ENCODE measurements at regions not wholly inside any gene's neighbourhood (a gene's known extent, or its start where the extent isn't known, plus 50 kb on each side); places are given as distances from the start of the nearest gene placed in this dataset.

GRCh38 chr10:43001427-43001795 lies 75.5 kb upstream of the RET start:
- no peak overlapping the region for H3K27ac ChIP-seq
- TF ChIP-seq CTCF (conservative IDR thresholded peaks at IDR 0.05), result no peak

- no peak for TF ChIP-seq CTCF (conservative IDR thresholded peaks at IDR 0.05)
- H3K27ac ChIP-seq, result no peak overlapping the region
Measured at GRCh38 chr10:43002596-43002995, 74.3 kb upstream of the RET start.

- no peak for TF ChIP-seq CTCF (conservative IDR thresholded peaks at IDR 0.05)
- H3K27ac ChIP-seq, result no peak overlapping the region
Measured at GRCh38 chr10:43006490-43006889, 70.4 kb upstream of the RET start.

DNA sequence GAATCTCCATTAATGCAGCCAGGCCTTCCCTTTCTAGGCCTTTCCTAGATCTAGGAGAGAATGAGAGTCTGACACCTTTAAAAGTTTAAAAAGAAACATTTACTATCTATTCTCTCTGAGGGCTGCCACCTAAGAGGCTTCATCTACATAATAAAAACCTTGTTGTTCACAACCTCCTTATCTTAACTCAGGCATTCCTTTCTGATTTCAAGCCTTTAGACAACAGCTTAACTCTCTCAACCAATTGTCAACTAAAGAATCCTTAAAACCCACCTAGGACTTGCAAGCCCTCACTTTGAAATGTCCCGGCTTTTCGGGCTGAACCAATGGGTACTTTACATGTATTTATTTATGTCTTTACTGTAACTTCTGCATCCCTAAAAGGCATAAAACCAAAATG lies 64.3 kb upstream of the RET start:
- TF ChIP-seq CTCF (conservative IDR thresholded peaks at IDR 0.05), result no peak
- H3K27ac ChIP-seq, result no peak overlapping the region

DNA sequence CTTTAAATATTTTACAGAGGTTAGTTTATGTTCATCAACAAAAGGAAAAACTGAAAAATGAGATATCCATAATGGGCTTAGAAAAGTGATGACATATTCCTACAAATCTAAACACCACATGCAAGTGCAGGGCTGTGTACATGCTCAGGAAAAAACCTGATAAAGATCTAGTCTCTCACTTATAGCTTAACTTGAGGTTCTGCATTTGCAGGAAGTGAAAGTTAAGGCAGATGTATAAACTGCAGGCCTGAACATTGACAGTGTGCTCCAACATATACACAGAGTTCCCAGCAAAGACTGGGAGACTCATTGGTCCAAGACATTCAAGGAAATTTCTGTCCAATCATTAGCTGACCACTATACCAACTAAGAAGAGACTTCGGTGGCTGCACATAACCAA lies 63.8 kb upstream of the RET start:
- no peak overlapping the region for H3K27ac ChIP-seq
- no peak for TF ChIP-seq CTCF (conservative IDR thresholded peaks at IDR 0.05)

- TF ChIP-seq CTCF (conservative IDR thresholded peaks at IDR 0.05), result no peak
- no peak overlapping the region for H3K27ac ChIP-seq
Measured at GRCh38 chr10:43024524-43024923, 52.3 kb upstream of the RET start.

DNA sequence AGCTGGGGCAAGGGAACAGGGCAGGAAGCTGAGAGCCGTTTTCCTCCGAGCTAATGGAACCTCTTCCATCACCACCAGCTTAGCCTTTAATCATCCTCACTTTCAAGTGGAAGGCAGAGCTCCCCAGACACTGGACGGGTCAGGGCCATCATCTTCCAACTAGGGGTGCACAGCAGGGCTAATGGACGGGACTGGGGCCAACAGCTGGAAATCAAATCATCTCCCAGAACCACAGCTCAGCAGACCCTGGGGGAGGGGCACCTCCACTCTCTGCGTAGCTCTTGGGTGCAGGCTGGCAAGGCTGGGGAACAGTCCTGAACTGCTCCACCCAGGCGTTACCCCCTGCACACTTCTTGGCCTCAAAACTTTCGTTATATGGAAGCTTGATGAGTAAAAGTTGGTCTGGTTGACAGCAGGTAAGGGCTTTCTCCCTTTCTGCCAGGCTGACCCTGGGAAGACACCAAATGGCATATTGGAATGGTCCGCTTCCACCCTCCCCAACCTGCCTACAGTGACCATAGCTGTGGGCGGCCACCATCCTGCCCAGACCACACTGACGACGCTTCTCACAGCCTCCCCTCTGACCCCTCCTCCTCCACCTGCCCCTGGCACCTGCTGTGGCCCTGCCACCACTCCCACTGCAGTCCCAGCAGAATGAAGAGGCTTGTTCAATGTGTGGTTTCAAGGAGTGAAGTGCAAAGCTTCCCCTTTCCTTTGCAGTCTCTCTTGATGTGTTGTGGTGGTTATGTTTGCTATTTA lies 51.7 kb upstream of the RET start:
- no peak for TF ChIP-seq CTCF (conservative IDR thresholded peaks at IDR 0.05)
- H3K27ac ChIP-seq, result no peak overlapping the region
